Neural progenitor cell (in vitro differentiated cells): ENCODE measurements at regions not wholly inside any gene's neighbourhood (a gene's known extent, or its start where the extent isn't known, plus 50 kb on each side); places are given as distances from the start of the nearest gene placed in this dataset.

ENCODE experiments used
- DNase-seq: peaks from one replicate; pipeline ENCODE4 v3.0.0-alpha.2; 2016; ENCODE audit warnings: low spot score
- H2AFZ ChIP-seq: fragments of 200-600 bp; sonication (generic); replicated peaks from 2 replicates; pipeline ENCODE4 v1.6.1; 2016; ENCODE audit warnings: antibody characterized with exemption
- H3F3A ChIP-seq: fragments of 200-600 bp; sonication (generic); 2 replicates; pipeline ENCODE4 v1.6.1; 2016; ENCODE audit warnings: antibody characterized with exemption, low read depth
- H3K27ac ChIP-seq: fragments of 200-600 bp; sonication (generic); 2 replicates; pipeline ENCODE4 v1.5.1; 2016; ENCODE audit warnings: mild to moderate bottlenecking
- H3K27me3 ChIP-seq: fragments of 200-600 bp; sonication (generic); 2 replicates; pipeline ENCODE4 v1.6.1; 2016; ENCODE audit warnings: mild to moderate bottlenecking, moderate library complexity
- H3K36me3 ChIP-seq: fragments of 200-600 bp; sonication (generic); 2 replicates; pipeline ENCODE4 v1.5.1; 2016
- H3K4me1 ChIP-seq: fragments of 200-600 bp; sonication (generic); 2 replicates; pipeline ENCODE4 v1.6.1; 2016; ENCODE audit warnings: mixed run types
- H3K4me2 ChIP-seq: fragments of 200-600 bp; sonication (generic); 2 replicates; pipeline ENCODE4 v1.6.1; 2016
- H3K4me3 ChIP-seq: fragments of 200-600 bp; sonication (generic); 2 replicates; pipeline ENCODE4 v1.5.1; 2016
- H3K79me2 ChIP-seq: fragments of 200-600 bp; sonication (generic); 2 replicates; pipeline ENCODE4 v1.6.1; 2016; ENCODE audit warnings: low read depth
- H3K9ac ChIP-seq: fragments of 200-600 bp; sonication (generic); 2 replicates; pipeline ENCODE4 v1.6.1; 2016
- H3K9me3 ChIP-seq: fragments of 200-600 bp; sonication (generic); 2 replicates; pipeline ENCODE4 v1.5.1; 2016; ENCODE audit warnings: low read depth
- H4K20me1 ChIP-seq: fragments of 200-600 bp; sonication (generic); 2 replicates; pipeline ENCODE4 v1.6.1; 2016; ENCODE audit warnings: low read depth
- H3K27ac Mint-ChIP-seq: 3 replicates; pipeline ENCODE4 v1.8.0; 2021; ENCODE audit warnings: mixed read lengths
- H3K27me3 Mint-ChIP-seq: 2 replicates; pipeline ENCODE4 v1.8.0; 2022; ENCODE audit warnings: low read depth, mild to moderate bottlenecking, inconsistent platforms, moderate library complexity, mixed read lengths; ENCODE audit not compliant: insufficient read depth
- H3K36me3 Mint-ChIP-seq: 3 replicates; pipeline ENCODE4 v1.8.0; 2021; ENCODE audit warnings: mixed read lengths
- H3K4me1 Mint-ChIP-seq: 3 replicates; pipeline ENCODE4 v1.8.0; 2021; ENCODE audit warnings: mixed read lengths
- H3K4me3 Mint-ChIP-seq: 3 replicates; pipeline ENCODE4 v1.8.0; 2021; ENCODE audit warnings: mild to moderate bottlenecking, moderate library complexity, mixed read lengths
- H3K9me3 Mint-ChIP-seq: 3 replicates; pipeline ENCODE4 v1.8.0; 2020; ENCODE audit warnings: mixed read lengths
- CTCF ChIP-seq: fragments of 200-600 bp; sonication (generic); IDR thresholded peaks from 2 replicates; pipeline ENCODE4 v1.5.1; 2017; ENCODE audit warnings: antibody characterized with exemption, mild to moderate bottlenecking
- EZH2 ChIP-seq: fragments of 200-600 bp; sonication (generic); IDR thresholded peaks from 2 replicates; pipeline ENCODE4 v1.6.1; 2017; ENCODE audit warnings: antibody characterized with exemption, mild to moderate bottlenecking, moderate library complexity
- EZH2phosphoT487 ChIP-seq: fragments of 200-600 bp; sonication (generic); IDR thresholded peaks from 2 replicates; pipeline ENCODE4 v1.6.1; 2017; ENCODE audit warnings: antibody characterized with exemption

GRCh38 chr22:49398646-49399045 is 429.0 kb downstream of the BRD1 start:
- Histone ChIP-seq H3K4me2 (no peak overlapping the region), H3K27me3 (no peaks in the 10 kb centered on the region), H2AFZ (no peak overlapping the region), H3K4me1 (no peaks in the 10 kb centered on the region), H3K36me3 (no peaks in the 10 kb centered on the region), H3K79me2 (no peaks in the 10 kb centered on the region), H3K9ac (no peak overlapping the region), H3K4me3 (no peak overlapping the region), H3F3A (no peaks in the 10 kb centered on the region), H3K27ac (no peak overlapping the region), H4K20me1 (no peaks in the 10 kb centered on the region), H3K9me3 (no peaks in the 10 kb centered on the region)
- Mint-ChIP-seq H3K36me3 (peaks cover 2% of the 10 kb centered on the region), H3K9me3 (peaks cover 5% of the 10 kb centered on the region), H3K27ac (no peak overlapping the region), H3K4me3 (no peak overlapping the region), H3K4me1 (peaks cover 22% of the 10 kb centered on the region), H3K27me3 (peaks cover 8% of the 10 kb centered on the region)
- TF ChIP-seq EZH2 (no peak), CTCF (no peak), EZH2phosphoT487 (no peak)
- no peak for DNase-seq

- peaks cover 9% of the 10 kb centered on the region for H3K9me3 Mint-ChIP-seq
- peaks cover 11% of the 10 kb centered on the region for H3K27me3 Mint-ChIP-seq
- no peak overlapping the region for H3K9ac ChIP-seq
- peaks cover 2% of the 10 kb centered on the region for H3K36me3 Mint-ChIP-seq
- H3K27me3 ChIP-seq, result no peaks in the 10 kb centered on the region
- TF ChIP-seq EZH2phosphoT487 (no peak), EZH2 (no peak), CTCF (no peak)
- DNase-seq, result no peak
- H3K9me3 ChIP-seq, result no peaks in the 10 kb centered on the region
- H3K4me2 ChIP-seq, result no peak overlapping the region
- no peaks in the 10 kb centered on the region for H3K4me1 ChIP-seq
- H3K4me3 ChIP-seq, result no peak overlapping the region
- H3K27ac Mint-ChIP-seq, result no peak overlapping the region
- no peaks in the 10 kb centered on the region for H3K79me2 ChIP-seq
- H3K27ac ChIP-seq, result no peak overlapping the region
- no peaks in the 10 kb centered on the region for H3K36me3 ChIP-seq
- no peaks in the 10 kb centered on the region for H3F3A ChIP-seq
- no peak overlapping the region for H3K4me3 Mint-ChIP-seq
- peaks cover 20% of the 10 kb centered on the region for H3K4me1 Mint-ChIP-seq
- H4K20me1 ChIP-seq, result no peaks in the 10 kb centered on the region
- H2AFZ ChIP-seq, result no peak overlapping the region
Observed at GRCh38 chr22:49398115-49398514, 429.6 kb downstream of the BRD1 start.

DNA sequence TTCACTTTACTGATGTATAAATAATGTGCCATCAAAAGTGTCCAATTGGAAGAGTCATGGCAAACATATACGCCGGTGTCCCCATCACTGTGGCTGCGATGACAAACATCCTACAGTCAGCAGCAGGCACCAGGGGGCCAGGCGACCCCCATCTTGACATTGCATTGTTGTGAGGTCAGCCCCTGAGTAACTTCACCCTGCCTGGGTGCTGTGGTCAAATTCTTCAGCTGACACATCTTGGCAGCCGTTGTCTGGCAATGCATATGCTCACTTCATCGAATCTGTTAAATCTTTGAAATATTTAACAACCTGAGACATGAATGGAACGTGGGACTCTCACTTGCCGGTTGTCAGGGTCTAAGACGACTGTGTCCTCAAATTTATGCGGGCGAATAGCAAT is 430.9 kb downstream of the BRD1 start:
- Histone ChIP-seq H3K9ac (no peak overlapping the region), H2AFZ (no peak overlapping the region), H3F3A (no peaks in the 10 kb centered on the region), H3K36me3 (no peaks in the 10 kb centered on the region), H3K79me2 (no peaks in the 10 kb centered on the region), H3K4me1 (no peaks in the 10 kb centered on the region), H4K20me1 (no peaks in the 10 kb centered on the region), H3K4me3 (no peak overlapping the region), H3K4me2 (no peak overlapping the region), H3K27ac (no peak overlapping the region), H3K27me3 (no peaks in the 10 kb centered on the region), H3K9me3 (no peaks in the 10 kb centered on the region)
- no peak for TF ChIP-seq EZH2
- TF ChIP-seq CTCF, result no peak
- no peak for TF ChIP-seq EZH2phosphoT487
- Mint-ChIP-seq H3K36me3 (no peaks in the 10 kb centered on the region), H3K4me3 (no peak overlapping the region), H3K27me3 (peaks cover 16% of the 10 kb centered on the region), H3K27ac (no peak overlapping the region), H3K4me1 (peaks cover 18% of the 10 kb centered on the region), H3K9me3 (peaks cover 10% of the 10 kb centered on the region)
- DNase-seq, result no peak
